ENCODE measurements at regions not wholly inside any gene's neighbourhood (a gene's known extent, or its start where the extent isn't known, plus 50 kb on each side); places are given as distances from the start of the nearest gene placed in this dataset.

DNA sequence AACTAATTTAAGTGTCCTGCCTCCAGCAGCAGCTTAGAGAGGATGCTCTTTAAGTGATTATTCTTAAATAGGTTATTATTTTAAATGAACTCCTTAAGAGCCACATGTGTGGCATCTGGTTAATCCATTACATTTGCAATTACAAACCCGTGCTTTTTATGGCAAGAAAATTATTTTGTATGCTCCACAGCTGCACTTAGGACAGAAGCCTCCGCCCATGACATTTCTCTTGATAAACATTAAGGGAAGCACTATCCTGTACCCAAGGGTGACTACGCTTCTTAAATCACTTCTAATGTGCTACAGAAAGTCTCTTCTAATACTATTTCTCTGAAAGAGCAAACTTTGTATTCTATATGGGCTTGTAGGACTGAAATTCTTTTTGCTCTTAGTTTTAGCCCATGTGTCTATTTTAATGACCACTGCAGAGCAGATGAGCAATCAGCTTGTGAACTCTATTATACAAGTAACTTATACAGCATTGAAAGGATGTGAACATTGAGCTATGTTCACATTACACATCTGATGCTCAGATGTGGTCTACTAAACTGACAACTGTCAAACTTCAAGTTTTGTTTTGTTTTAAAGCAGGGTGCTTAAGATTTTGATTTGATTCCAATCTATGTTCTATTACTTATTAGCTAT is 223.4 kb downstream of the COX7C start:
- TF ChIP-seq POLR2AphosphoS5 (IDR thresholded peaks at IDR 0.05) = no peak
- TF ChIP-seq POLR2A (IDR thresholded peaks at IDR 0.05; ENCODE audit: low read depth) = no peak

All from esophagus muscularis mucosa (tissue), 2 donors.